ENCODE measurements at regions not wholly inside any gene's neighbourhood (a gene's known extent, or its start where the extent isn't known, plus 50 kb on each side); places are given as distances from the start of the nearest gene placed in this dataset.

DNA sequence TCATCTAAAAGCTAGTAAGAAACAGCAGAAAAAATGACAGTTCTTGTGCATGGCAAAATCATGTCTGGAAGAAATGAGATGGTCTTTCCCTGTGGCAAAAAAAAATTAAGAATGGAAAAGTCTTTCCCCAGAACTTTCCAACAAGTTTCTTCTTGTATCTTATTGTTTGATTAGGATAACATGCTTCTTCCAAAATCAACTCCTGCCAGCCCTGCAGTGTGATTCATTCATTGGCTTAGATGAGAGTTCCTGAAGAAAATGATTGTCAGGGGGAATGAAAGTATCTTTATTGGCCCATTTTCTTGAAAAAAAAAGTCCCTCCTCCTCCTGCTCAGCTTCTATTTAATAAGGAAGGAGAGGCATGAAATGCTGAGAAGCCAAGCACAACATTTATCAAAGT, 407.7 kb downstream of the ARAP2 start:
- H3K36me3 ChIP-seq, result no peaks in the 10 kb centered on the region
- H3K4me1 ChIP-seq, result no peaks in the 10 kb centered on the region
- no peak for TF ChIP-seq POLR2AphosphoS5 (IDR thresholded peaks at IDR 0.05)
- TF ChIP-seq POLR2A (IDR thresholded peaks at IDR 0.05), result no peak
- TF ChIP-seq, protein P1, sequence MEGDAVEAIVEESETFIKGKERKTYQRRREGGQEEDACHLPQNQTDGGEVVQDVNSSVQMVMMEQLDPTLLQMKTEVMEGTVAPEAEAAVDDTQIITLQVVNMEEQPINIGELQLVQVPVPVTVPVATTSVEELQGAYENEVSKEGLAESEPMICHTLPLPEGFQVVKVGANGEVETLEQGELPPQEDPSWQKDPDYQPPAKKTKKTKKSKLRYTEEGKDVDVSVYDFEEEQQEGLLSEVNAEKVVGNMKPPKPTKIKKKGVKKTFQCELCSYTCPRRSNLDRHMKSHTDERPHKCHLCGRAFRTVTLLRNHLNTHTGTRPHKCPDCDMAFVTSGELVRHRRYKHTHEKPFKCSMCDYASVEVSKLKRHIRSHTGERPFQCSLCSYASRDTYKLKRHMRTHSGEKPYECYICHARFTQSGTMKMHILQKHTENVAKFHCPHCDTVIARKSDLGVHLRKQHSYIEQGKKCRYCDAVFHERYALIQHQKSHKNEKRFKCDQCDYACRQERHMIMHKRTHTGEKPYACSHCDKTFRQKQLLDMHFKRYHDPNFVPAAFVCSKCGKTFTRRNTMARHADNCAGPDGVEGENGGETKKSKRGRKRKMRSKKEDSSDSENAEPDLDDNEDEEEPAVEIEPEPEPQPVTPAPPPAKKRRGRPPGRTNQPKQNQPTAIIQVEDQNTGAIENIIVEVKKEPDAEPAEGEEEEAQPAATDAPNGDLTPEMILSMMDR (IDR thresholded peaks at IDR 0.05), result no peak
- DNase-seq (ENCODE audit: low spot score in 2 of 2), result no peak
- H3K27ac ChIP-seq, result no peak overlapping the region
- no peaks in the 10 kb centered on the region for H3K9me3 ChIP-seq
- intact Hi-C loops (cut with DNase I; ENCODE audit: low total_unique reads), result no loop called here
- no peaks in the 10 kb centered on the region for H3K27me3 ChIP-seq
- H3K4me3 ChIP-seq, result no peak overlapping the region

DNA sequence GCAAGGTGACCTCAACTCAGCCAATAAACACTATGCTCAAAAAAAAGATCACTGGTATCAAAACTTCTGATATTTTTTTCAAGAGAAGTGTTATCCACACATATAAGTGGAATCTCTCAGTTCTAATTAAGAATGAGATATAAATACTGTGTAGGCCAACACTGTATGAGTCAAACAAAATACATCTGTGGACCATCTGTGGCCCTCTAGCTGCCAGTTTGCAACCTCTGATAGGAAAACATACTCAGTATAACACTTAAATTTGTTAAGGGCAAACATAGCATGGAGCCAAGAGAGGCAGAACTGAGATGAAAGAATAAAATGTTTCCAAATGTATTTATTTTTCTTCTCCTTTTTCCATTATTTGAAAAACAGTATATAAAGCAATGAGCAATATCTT, 377.3 kb downstream of the ARAP2 start:
- Histone ChIP-seq H3K4me3 (no peak overlapping the region), H3K4me1 (no peaks in the 10 kb centered on the region), H3K27me3 (no peaks in the 10 kb centered on the region), H3K9me3 (no peaks in the 10 kb centered on the region), H3K27ac (no peak overlapping the region), H3K36me3 (no peaks in the 10 kb centered on the region)
- intact Hi-C loops (cut with DNase I; ENCODE audit: low total_unique reads), result no loop called here
- no peak for DNase-seq (ENCODE audit: low spot score in 2 of 2)
- TF ChIP-seq, protein P1 (IDR thresholded peaks at IDR 0.05), result no peak
- TF ChIP-seq POLR2A (IDR thresholded peaks at IDR 0.05), result no peak
- TF ChIP-seq POLR2AphosphoS5 (IDR thresholded peaks at IDR 0.05), result no peak

DNA sequence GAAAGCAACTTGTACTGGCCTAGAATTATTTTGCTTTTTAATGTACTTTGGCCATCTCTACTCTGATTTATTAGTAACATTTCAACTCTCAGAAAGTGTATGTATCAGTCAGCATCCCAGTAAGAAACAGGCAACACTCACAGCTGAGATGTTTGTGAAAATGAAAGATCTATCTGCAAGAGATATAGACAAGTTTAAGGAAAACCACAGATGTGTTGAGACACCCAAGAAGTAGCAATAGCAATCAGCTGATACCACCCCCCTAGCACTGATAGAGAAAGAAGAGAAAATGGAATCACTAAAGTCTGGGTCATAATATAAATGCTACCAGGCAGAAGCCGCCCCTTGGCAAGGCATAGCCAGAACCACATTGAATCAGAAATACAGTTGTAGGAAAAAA, 372.0 kb downstream of the ARAP2 start:
- Histone ChIP-seq H3K36me3 (no peaks in the 10 kb centered on the region), H3K4me1 (no peaks in the 10 kb centered on the region), H3K27me3 (no peaks in the 10 kb centered on the region), H3K4me3 (no peak overlapping the region), H3K27ac (no peak overlapping the region), H3K9me3 (no peaks in the 10 kb centered on the region)
- intact Hi-C loops (cut with DNase I; ENCODE audit: low total_unique reads), result no loop called here
- no peak for TF ChIP-seq POLR2AphosphoS5 (IDR thresholded peaks at IDR 0.05)
- TF ChIP-seq, protein P1 (IDR thresholded peaks at IDR 0.05), result no peak
- TF ChIP-seq POLR2A (IDR thresholded peaks at IDR 0.05), result no peak
- DNase-seq (ENCODE audit: low spot score in 2 of 2), result no peak

DNA sequence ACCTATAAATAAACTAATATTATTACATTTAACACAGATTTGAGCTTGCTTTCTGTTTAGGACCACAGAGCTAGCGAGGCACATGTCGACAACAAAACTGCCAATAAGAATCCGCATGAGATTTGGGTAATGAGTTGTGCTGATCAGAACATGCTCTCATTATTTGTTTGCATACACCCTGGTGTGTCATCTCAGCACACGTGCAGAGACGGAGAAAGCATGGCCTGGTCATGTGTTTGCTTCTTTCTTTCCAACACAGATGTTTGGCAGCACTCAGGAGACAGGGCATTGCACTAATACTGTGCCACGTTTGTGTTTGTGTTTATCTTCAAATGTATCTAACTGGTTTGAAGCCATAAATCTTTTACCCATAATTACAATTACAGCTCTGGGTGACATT, 364.8 kb downstream of the ARAP2 start:
- DNase-seq (ENCODE audit: low spot score in 2 of 2), result no peak
- intact Hi-C loops (cut with DNase I; ENCODE audit: low total_unique reads), result no loop called here
- Histone ChIP-seq H3K27me3 (no peaks in the 10 kb centered on the region), H3K36me3 (no peaks in the 10 kb centered on the region), H3K4me3 (no peak overlapping the region), H3K27ac (no peak overlapping the region), H3K4me1 (no peaks in the 10 kb centered on the region), H3K9me3 (no peaks in the 10 kb centered on the region)
- TF ChIP-seq, protein P1 (IDR thresholded peaks at IDR 0.05), result no peak
- TF ChIP-seq POLR2AphosphoS5 (IDR thresholded peaks at IDR 0.05), result no peak
- TF ChIP-seq POLR2A (IDR thresholded peaks at IDR 0.05), result no peak

DNA sequence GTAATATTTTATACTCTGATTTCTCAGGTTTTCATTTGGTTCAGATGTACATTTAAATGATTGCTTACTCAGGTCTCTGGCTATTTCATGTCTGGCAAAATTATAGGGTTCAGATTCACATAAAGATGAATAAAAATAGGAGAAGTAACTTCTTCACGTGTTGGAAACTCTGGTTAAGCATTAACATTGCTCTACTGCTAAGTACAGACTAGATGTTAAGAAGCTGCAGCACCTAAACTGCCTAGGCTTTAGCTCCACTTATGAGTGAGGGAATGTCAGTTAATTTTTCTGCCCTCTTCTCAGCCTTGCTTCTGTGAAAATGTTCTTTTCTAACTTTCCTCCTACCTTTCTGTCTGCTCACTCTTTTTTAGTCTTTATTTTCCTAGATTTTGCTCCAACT, 361.2 kb downstream of the ARAP2 start:
- intact Hi-C loops (cut with DNase I; ENCODE audit: low total_unique reads), result no loop called here
- H3K4me1 ChIP-seq, result no peaks in the 10 kb centered on the region
- TF ChIP-seq POLR2AphosphoS5 (IDR thresholded peaks at IDR 0.05) (no peak), POLR2A (IDR thresholded peaks at IDR 0.05) (no peak)
- TF ChIP-seq, protein P1 (IDR thresholded peaks at IDR 0.05), result no peak

More for the DNA sequence above, 361.2 kb downstream of the ARAP2 start:
- Histone ChIP-seq H3K36me3 (no peaks in the 10 kb centered on the region), H3K9me3 (no peaks in the 10 kb centered on the region), H3K27ac (no peak overlapping the region), H3K4me3 (no peak overlapping the region), H3K27me3 (no peaks in the 10 kb centered on the region)
- no peak for DNase-seq (ENCODE audit: low spot score in 2 of 2)
